ENCODE measurements at regions not wholly inside any gene's neighbourhood (a gene's known extent, or its start where the extent isn't known, plus 50 kb on each side); places are given as distances from the start of the nearest gene placed in this dataset.

DNA sequence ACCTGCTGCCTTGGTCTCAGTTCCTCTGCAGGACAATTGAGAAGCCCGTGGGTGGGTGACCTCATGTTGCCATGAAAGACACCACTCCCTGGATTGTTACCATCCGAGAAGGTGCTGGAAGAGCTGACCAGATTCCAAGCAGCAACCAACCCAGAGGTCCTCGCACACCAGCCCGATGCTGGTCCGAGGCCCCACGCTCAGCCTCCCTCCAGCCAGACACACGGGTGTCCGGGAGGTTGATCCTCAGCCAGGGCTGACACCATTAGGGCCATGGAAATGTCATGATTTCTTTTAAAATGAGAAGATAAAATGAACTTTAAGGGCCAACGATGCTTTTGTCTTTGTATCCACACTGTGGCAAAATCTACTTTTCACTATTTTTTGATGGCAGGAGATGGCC is 242.3 kb downstream of the RBFOX3 start:
- TF ChIP-seq CTCF (IDR thresholded peaks at IDR 0.05; ENCODE audit: insufficient read depth, low read length, poor library complexity, severe bottlenecking) (no peak), EZH2phosphoT487 (conservative IDR thresholded peaks at IDR 0.05; ENCODE audit: low read length) (no peak)

Measured in SU-DHL-6 (cell line).